Osteocyte (in vitro differentiated cells): ENCODE measurements at regions not wholly inside any gene's neighbourhood (a gene's known extent, or its start where the extent isn't known, plus 50 kb on each side); places are given as distances from the start of the nearest gene placed in this dataset.

ENCODE experiments used
- DNase-seq: peaks from one replicate; pipeline ENCODE4 v3.0.0; 2021; ENCODE audit warnings: mixed read lengths; ENCODE audit not compliant: unreplicated experiment; ENCODE audit errors: extremely low spot score
- H3K27ac Mint-ChIP-seq: one replicate; pipeline ENCODE4 v1.8.0; 2021; ENCODE audit warnings: mild to moderate bottlenecking, mixed read lengths; ENCODE audit not compliant: unreplicated experiment
- H3K27me3 Mint-ChIP-seq: one replicate; pipeline ENCODE4 v1.8.0; 2021; ENCODE audit warnings: mixed read lengths; ENCODE audit not compliant: unreplicated experiment
- H3K36me3 Mint-ChIP-seq: one replicate; pipeline ENCODE4 v1.8.0; 2021; ENCODE audit warnings: mixed read lengths; ENCODE audit not compliant: unreplicated experiment
- H3K4me1 Mint-ChIP-seq: one replicate; pipeline ENCODE4 v1.8.0; 2021; ENCODE audit warnings: mixed read lengths; ENCODE audit not compliant: unreplicated experiment
- H3K4me3 Mint-ChIP-seq: one replicate; pipeline ENCODE4 v1.8.0; 2021; ENCODE audit warnings: mild to moderate bottlenecking, moderate library complexity, mixed read lengths; ENCODE audit not compliant: unreplicated experiment
- H3K9me3 Mint-ChIP-seq: one replicate; pipeline ENCODE4 v1.8.0; 2021; ENCODE audit warnings: mixed read lengths; ENCODE audit not compliant: unreplicated experiment
- CTCF ChIP-seq: fragments of 200-600 bp; sonication (generic); IDR thresholded peaks from 2 replicates; pipeline ENCODE4 v1.5.0; 2021; ENCODE audit warnings: antibody characterized with exemption, mild to moderate bottlenecking, moderate library complexity

DNA sequence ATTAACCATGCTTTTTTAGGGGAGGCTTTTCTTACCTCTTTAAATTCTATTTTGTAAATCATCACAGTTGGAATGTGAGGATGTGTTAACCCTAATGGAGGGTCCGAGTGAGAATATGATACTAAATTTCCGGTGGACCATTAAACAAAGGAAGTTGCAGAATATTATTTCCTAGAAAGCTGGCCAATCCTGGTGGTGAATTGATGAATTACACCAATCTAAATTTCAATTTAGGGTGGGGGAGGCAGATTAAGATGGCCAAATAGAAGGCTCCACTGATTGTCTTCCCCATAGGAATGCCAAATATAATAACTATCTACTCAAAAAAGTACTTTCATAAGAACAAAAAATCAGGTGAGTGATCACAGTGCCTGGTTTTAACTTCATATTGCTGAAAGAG is 1045.6 kb downstream of the GLUD2 start:
- no peaks in the 10 kb centered on the region for H3K27me3 Mint-ChIP-seq
- no peak for TF ChIP-seq CTCF
- H3K4me1 Mint-ChIP-seq = no peaks in the 10 kb centered on the region
- no peaks in the 10 kb centered on the region for H3K36me3 Mint-ChIP-seq
- no peak overlapping the region for H3K27ac Mint-ChIP-seq
- H3K4me3 Mint-ChIP-seq = no peak overlapping the region
- no peak for DNase-seq
- peaks cover 43% of the 10 kb centered on the region for H3K9me3 Mint-ChIP-seq

GRCh38 chrX:122094611-122095010 is 1047.2 kb downstream of the GLUD2 start:
- Mint-ChIP-seq H3K4me3 (no peak overlapping the region), H3K27ac (no peak overlapping the region), H3K27me3 (no peaks in the 10 kb centered on the region), H3K4me1 (no peaks in the 10 kb centered on the region), H3K9me3 (peaks cover 59% of the 10 kb centered on the region), H3K36me3 (no peaks in the 10 kb centered on the region)
- DNase-seq = no peak
- no peak for TF ChIP-seq CTCF

GRCh38 chrX:122113376-122113775 is 1066.0 kb downstream of the GLUD2 start:
- TF ChIP-seq CTCF = no peak
- Mint-ChIP-seq H3K4me3 (no peak overlapping the region), H3K36me3 (no peaks in the 10 kb centered on the region), H3K27me3 (no peaks in the 10 kb centered on the region), H3K9me3 (peaks cover 18% of the 10 kb centered on the region), H3K4me1 (no peaks in the 10 kb centered on the region), H3K27ac (no peak overlapping the region)
- DNase-seq = no peak

GRCh38 chrX:122113896-122114295 is 1066.5 kb downstream of the GLUD2 start:
- no peak overlapping the region for H3K27ac Mint-ChIP-seq
- H3K36me3 Mint-ChIP-seq = no peaks in the 10 kb centered on the region
- H3K4me1 Mint-ChIP-seq = no peaks in the 10 kb centered on the region
- H3K9me3 Mint-ChIP-seq = peaks cover 18% of the 10 kb centered on the region
- no peak for TF ChIP-seq CTCF
- no peaks in the 10 kb centered on the region for H3K27me3 Mint-ChIP-seq
- H3K4me3 Mint-ChIP-seq = no peak overlapping the region
- no peak for DNase-seq

DNA sequence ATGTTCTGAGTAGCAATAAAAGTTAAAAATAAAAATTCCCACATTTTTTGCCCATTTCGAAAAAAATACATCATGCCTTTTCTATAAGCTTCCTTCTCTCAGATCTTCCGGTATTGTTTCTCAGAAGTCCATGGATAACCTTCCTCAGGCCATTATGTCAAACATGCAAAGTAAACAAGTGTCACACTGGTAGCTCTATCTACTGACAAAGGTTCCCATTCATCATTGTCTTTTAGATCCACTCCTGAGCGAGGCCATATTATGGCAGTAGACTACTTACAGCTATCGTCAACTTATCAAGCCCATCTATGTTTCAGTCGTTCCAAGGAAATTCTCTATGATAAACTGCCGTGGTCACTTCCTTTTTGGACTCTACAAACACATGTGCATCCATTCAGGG is 1068.2 kb downstream of the GLUD2 start:
- Mint-ChIP-seq H3K27me3 (no peaks in the 10 kb centered on the region), H3K4me3 (no peak overlapping the region), H3K4me1 (no peaks in the 10 kb centered on the region), H3K36me3 (no peaks in the 10 kb centered on the region), H3K9me3 (peaks cover 13% of the 10 kb centered on the region), H3K27ac (no peak overlapping the region)
- TF ChIP-seq CTCF = no peak
- no peak for DNase-seq
